HEK293T (cell line): ENCODE measurements at regions not wholly inside any gene's neighbourhood (a gene's known extent, or its start where the extent isn't known, plus 50 kb on each side); places are given as distances from the start of the nearest gene placed in this dataset.

Experiments used
- CTCF ChIA-PET: fragments of 350-600 bp; formaldehyde crosslinking; extraction: SDS; loops from one replicate; lab custom pipeline; 2021; ENCODE audit warnings: antibody characterized with exemption, inconsistent platforms; lab: Yijun Ruan, JAX
- POLR2A ChIA-PET: fragments of 350-600 bp; formaldehyde crosslinking; extraction: SDS; loops from one replicate; lab custom pipeline; 2020; ENCODE audit warnings: antibody characterized with exemption, inconsistent platforms; lab: Yijun Ruan, JAX
- DNase-seq: peaks from one replicate; pipeline ENCODE4 v3.0.0; 2012; ENCODE audit warnings: mixed read lengths; ENCODE audit errors: extremely low spot score
- ARNT ChIP-seq: fragments of 450-650 bp; IDR thresholded peaks from 2 replicates; pipeline ENCODE4 v1.6.1; 2017; ENCODE audit warnings: mild to moderate bottlenecking
- BHLHE40 ChIP-seq: fragments of 450-650 bp; IDR thresholded peaks from 2 replicates; pipeline ENCODE4 v1.6.1; 2016; ENCODE audit warnings: mild to moderate bottlenecking, moderate library complexity, borderline replicate concordance
- CTBP1 ChIP-seq: fragments of 450-650 bp; IDR thresholded peaks from 2 replicates; pipeline ENCODE4 v1.6.1; 2016; ENCODE audit warnings: borderline replicate concordance
- ELF4 ChIP-seq: fragments of 450-650 bp; IDR thresholded peaks from 2 replicates; pipeline ENCODE4 v1.6.1; 2017; ENCODE audit warnings: antibody characterized with exemption
- FOXA1 ChIP-seq: fragments of 450-650 bp; IDR thresholded peaks from 2 replicates; pipeline ENCODE4 v1.6.1; 2016; ENCODE audit warnings: mild to moderate bottlenecking
- FOXK2 ChIP-seq: fragments of 450-650 bp; IDR thresholded peaks from 2 replicates; pipeline ENCODE4 v1.6.1; 2016; ENCODE audit warnings: mild to moderate bottlenecking
- FOXM1 ChIP-seq: fragments of 450-650 bp; IDR thresholded peaks from 2 replicates; pipeline ENCODE4 v1.6.1; 2017; ENCODE audit warnings: mild to moderate bottlenecking, borderline replicate concordance
- HDGF ChIP-seq: fragments of 450-650 bp; IDR thresholded peaks from 2 replicates; pipeline ENCODE4 v1.6.1; 2017; ENCODE audit warnings: antibody characterized with exemption, borderline replicate concordance
- L3MBTL2 ChIP-seq: fragments of 450-650 bp; conservative IDR thresholded peaks from 2 replicates; pipeline ENCODE4 v1.6.1; 2016; ENCODE audit warnings: mild to moderate bottlenecking
- LEF1 ChIP-seq: fragments of 450-650 bp; IDR thresholded peaks from 2 replicates; pipeline ENCODE4 v1.6.1; 2017; ENCODE audit warnings: mild to moderate bottlenecking, borderline replicate concordance
- NFRKB ChIP-seq: fragments of 450-650 bp; IDR thresholded peaks from 2 replicates; pipeline ENCODE4 v1.6.1; 2016; ENCODE audit warnings: mild to moderate bottlenecking, moderate library complexity
- PKNOX1 ChIP-seq: fragments of 450-650 bp; IDR thresholded peaks from 2 replicates; pipeline ENCODE4 v1.6.1; 2016
- SP1 ChIP-seq: fragments of 450-650 bp; IDR thresholded peaks from 2 replicates; pipeline ENCODE4 v1.6.1; 2017
- SUZ12 ChIP-seq: fragments of 450-650 bp; IDR thresholded peaks from 2 replicates; pipeline ENCODE4 v1.6.1; 2016; ENCODE audit warnings: mild to moderate bottlenecking
- TARDBP ChIP-seq: fragments of 450-650 bp; IDR thresholded peaks from 2 replicates; pipeline ENCODE4 v1.6.1; 2016
- ZNF384 ChIP-seq: fragments of 450-650 bp; IDR thresholded peaks from 2 replicates; pipeline ENCODE4 v1.6.1; 2016

- ChIA-PET CTCF (interaction anchor here (1.4 kb wide), 1 partner anchor 10 kb away, joined by 3 read pairs; no protein-coding TSS in a partner anchor), POLR2A (no interaction called here)
- no peak for TF ChIP-seq HDGF
- no peak for TF ChIP-seq ARNT
- TF ChIP-seq FOXK2 = no peak
- TF ChIP-seq NFRKB = no peak
- TF ChIP-seq ELF4 = no peak
- no peak for TF ChIP-seq LEF1
- TF ChIP-seq FOXA1 = no peak
- TF ChIP-seq SUZ12 = no peak
- TF ChIP-seq L3MBTL2 = no peak
- no peak for TF ChIP-seq TARDBP
- TF ChIP-seq FOXM1 = no peak
- TF ChIP-seq ZNF384 = no peak
- no peak for TF ChIP-seq SP1
- no peak for TF ChIP-seq CTBP1
- no peak for TF ChIP-seq BHLHE40
- no peak for TF ChIP-seq PKNOX1
- DNase-seq = no peak
Observed at GRCh38 chr13:67351114-67351513, 121.0 kb upstream of the PCDH9 start.

GRCh38 chr13:67343777-67344176 is 113.6 kb upstream of the PCDH9 start:
- ChIA-PET POLR2A (no interaction called here), CTCF (interaction anchor here (1.6 kb wide), 1 partner anchor 10 kb away, joined by 6 read pairs; no protein-coding TSS in a partner anchor)
- DNase-seq = no peak
- TF ChIP-seq ARNT = no peak
- no peak for TF ChIP-seq ELF4
- no peak for TF ChIP-seq FOXM1
- TF ChIP-seq LEF1 = no peak
- TF ChIP-seq FOXA1 = no peak
- no peak for TF ChIP-seq HDGF
- no peak for TF ChIP-seq SUZ12
- TF ChIP-seq TARDBP = no peak
- TF ChIP-seq CTBP1 = no peak

GRCh38 chr13:67341406-67341805 is 111.3 kb upstream of the PCDH9 start:
- CTCF ChIA-PET = interaction anchor here (0.6 to 1.4 kb wide), 2 partner anchors 9 to 12 kb away, joined by 3 read pairs; no protein-coding TSS in a partner anchor

GRCh38 chr13:67330149-67330548 is 100.0 kb upstream of the PCDH9 start:
- no peak for DNase-seq
- CTCF ChIA-PET = interaction anchor here (0.6 kb wide), 1 partner anchor 55 kb away, joined by 3 read pairs; no protein-coding TSS in a partner anchor
- POLR2A ChIA-PET = no interaction called here
- TF ChIP-seq LEF1 (no peak), FOXK2 (no peak), CTBP1 (no peak), TARDBP (no peak), SUZ12 (no peak), SP1 (no peak), PKNOX1 (no peak)

More at GRCh38 chr13:67341406-67341805, 111.3 kb upstream of the PCDH9 start:
- TF ChIP-seq NFRKB (no peak), CTBP1 (no peak), SUZ12 (no peak), ELF4 (no peak), BHLHE40 (no peak), FOXA1 (no peak), PKNOX1 (no peak), TARDBP (no peak), L3MBTL2 (no peak), FOXM1 (no peak), SP1 (no peak), HDGF (no peak), ARNT (no peak), ZNF384 (no peak), FOXK2 (no peak), LEF1 (no peak)
- DNase-seq = no peak
- POLR2A ChIA-PET = no interaction called here

- TF ChIP-seq L3MBTL2 (no peak), TARDBP (no peak), PKNOX1 (no peak), CTBP1 (no peak), SP1 (no peak), SUZ12 (no peak), ARNT (no peak), LEF1 (no peak), BHLHE40 (no peak), ELF4 (no peak), FOXA1 (no peak), HDGF (no peak), FOXM1 (no peak)
- CTCF ChIA-PET = interaction anchor here (0.5 to 0.8 kb wide), 3 partner anchors 25 to 717 kb away, joined by 3 read pairs; no protein-coding TSS in a partner anchor
- POLR2A ChIA-PET = no interaction called here
- DNase-seq = no peak
Observed at GRCh38 chr13:67328895-67329294, 98.8 kb upstream of the PCDH9 start.

- no peak for DNase-seq
- ChIA-PET POLR2A (no interaction called here), CTCF (no interaction called here)
- TF ChIP-seq HDGF (no peak), PKNOX1 (no peak), FOXK2 (no peak), ZNF384 (no peak), NFRKB (no peak), ARNT (no peak), LEF1 (no peak), FOXM1 (no peak), SUZ12 (no peak), SP1 (no peak), ELF4 (no peak), FOXA1 (no peak), TARDBP (no peak), CTBP1 (no peak), BHLHE40 (no peak), L3MBTL2 (no peak)
Observed at GRCh38 chr13:67318860-67319259, 88.7 kb upstream of the PCDH9 start.
